WERI-Rb-1 (cell line): ENCODE measurements at regions not wholly inside any gene's neighbourhood (a gene's known extent, or its start where the extent isn't known, plus 50 kb on each side); places are given as distances from the start of the nearest gene placed in this dataset.

ENCODE experiments used
- DNase-seq: peaks from one replicate; pipeline ENCODE4 v3.0.0-alpha.2; 2020
- H3K27ac ChIP-seq: fragments of 250-450 bp; sonication (Bioruptor Pico); 2 replicates; pipeline ENCODE4 v1.5.1; 2020; ENCODE audit warnings: mild to moderate bottlenecking, moderate library complexity
- H3K27me3 ChIP-seq: fragments of 250-450 bp; sonication (Bioruptor Pico); 2 replicates; pipeline ENCODE4 v1.5.1; 2021; ENCODE audit warnings: mild to moderate bottlenecking, low read depth, moderate library complexity; ENCODE audit not compliant: insufficient read depth, severe bottlenecking
- H3K36me3 ChIP-seq: fragments of 250-450 bp; sonication (Bioruptor Pico); 2 replicates; pipeline ENCODE4 v1.5.1; 2020; ENCODE audit warnings: mild to moderate bottlenecking, moderate library complexity
- H3K4me3 ChIP-seq: 2 replicates; pipeline ENCODE4 v1.5.1; 2011; ENCODE audit warnings: low read depth, mild to moderate bottlenecking, control low read depth, low read length
- H3K9me3 ChIP-seq: fragments of 250-450 bp; sonication (Bioruptor Pico); 2 replicates; pipeline ENCODE4 v1.5.1; 2021; ENCODE audit warnings: mild to moderate bottlenecking, moderate library complexity; ENCODE audit not compliant: severe bottlenecking
- TF ChIP-seq, protein P1 (sequence below): IDR thresholded peaks from 2 replicates; pipeline ENCODE4 v1.5.1; 2011; ENCODE audit warnings: low read depth, mild to moderate bottlenecking, control low read depth, inconsistent platforms, low read length

DNA sequence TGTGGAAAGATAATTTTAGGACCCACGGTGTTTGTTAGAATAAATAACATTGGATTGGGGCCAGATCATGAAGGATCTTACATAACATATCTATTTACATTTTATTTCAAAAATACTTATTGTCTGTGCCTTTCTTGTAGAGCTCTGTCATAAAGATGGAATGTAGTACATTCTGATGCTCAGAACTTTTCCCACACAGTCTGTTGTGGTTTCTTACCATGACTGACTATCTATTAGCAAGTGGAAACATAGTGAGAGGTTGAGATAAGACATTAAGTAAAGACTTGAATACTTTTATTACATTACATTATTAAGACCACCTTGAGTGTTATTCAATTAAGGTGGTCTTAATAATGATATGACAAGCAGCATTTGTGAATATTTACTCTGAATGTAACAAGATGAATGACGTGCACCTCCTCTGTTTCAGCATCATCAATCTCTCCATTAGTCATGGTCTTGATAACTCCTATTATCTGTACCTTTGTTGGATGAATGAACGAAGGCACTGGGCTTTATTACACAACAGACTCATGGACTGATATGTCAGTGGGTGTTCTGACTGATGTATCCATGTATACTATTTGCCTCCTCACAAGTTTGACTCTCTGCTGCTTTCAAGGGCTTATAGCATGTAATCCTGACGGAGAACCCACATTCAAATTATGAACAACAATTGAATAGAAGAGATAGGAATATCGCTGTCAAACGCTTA is 883.0 kb upstream of the FLRT2 start:
- Histone ChIP-seq H3K27ac (no peak overlapping the region), H3K9me3 (no peaks in the 10 kb centered on the region), H3K4me3 (no peak overlapping the region), H3K36me3 (no peaks in the 10 kb centered on the region), H3K27me3 (no peaks in the 10 kb centered on the region)
- no peak for DNase-seq
- TF ChIP-seq, protein P1, sequence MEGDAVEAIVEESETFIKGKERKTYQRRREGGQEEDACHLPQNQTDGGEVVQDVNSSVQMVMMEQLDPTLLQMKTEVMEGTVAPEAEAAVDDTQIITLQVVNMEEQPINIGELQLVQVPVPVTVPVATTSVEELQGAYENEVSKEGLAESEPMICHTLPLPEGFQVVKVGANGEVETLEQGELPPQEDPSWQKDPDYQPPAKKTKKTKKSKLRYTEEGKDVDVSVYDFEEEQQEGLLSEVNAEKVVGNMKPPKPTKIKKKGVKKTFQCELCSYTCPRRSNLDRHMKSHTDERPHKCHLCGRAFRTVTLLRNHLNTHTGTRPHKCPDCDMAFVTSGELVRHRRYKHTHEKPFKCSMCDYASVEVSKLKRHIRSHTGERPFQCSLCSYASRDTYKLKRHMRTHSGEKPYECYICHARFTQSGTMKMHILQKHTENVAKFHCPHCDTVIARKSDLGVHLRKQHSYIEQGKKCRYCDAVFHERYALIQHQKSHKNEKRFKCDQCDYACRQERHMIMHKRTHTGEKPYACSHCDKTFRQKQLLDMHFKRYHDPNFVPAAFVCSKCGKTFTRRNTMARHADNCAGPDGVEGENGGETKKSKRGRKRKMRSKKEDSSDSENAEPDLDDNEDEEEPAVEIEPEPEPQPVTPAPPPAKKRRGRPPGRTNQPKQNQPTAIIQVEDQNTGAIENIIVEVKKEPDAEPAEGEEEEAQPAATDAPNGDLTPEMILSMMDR: no peak

DNA sequence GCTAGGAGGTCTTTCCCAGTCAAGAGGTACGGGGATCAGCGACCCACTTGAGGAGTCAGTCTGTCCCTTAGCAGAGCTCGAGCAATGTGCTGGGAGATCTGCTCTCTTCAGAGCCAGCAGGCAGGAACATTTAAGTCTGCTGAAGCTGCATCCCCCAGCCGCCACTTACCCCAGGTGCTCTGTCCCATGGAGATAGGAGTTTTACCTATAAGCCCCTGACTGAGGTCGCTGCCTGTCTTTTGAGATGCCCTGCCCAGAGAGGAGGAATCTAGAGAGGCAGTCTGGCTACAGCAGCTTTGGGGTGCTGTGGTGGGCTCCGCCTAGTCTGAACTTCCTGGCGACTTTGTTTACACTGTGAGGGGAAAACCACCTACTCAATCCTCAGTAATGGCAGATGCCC is 874.9 kb upstream of the FLRT2 start:
- no peak overlapping the region for H3K27ac ChIP-seq
- TF ChIP-seq, protein P1: no peak
- no peak for DNase-seq
- no peaks in the 10 kb centered on the region for H3K27me3 ChIP-seq
- H3K4me3 ChIP-seq: no peak overlapping the region
- no peaks in the 10 kb centered on the region for H3K36me3 ChIP-seq
- H3K9me3 ChIP-seq: no peaks in the 10 kb centered on the region

DNA sequence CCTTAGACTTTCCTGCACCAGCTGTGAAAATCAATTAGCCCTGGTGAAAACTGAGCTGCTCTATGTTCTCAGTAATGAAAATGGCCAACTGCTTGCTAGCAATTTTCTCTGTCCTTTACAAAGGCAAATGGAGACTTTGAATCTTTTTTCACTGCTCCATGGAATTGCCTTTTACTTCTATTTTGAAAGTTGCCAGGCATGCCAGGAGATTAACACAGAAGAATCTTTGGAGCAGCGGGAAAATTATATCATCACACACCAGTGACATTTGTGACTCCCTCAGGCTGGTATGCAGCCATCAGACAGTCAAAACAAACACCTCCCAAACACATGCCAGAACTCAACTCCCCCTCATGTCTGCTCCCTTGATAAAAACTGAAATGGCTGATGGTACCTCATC is 872.0 kb upstream of the FLRT2 start:
- Histone ChIP-seq H3K4me3 (no peak overlapping the region), H3K27ac (no peak overlapping the region), H3K36me3 (no peaks in the 10 kb centered on the region), H3K27me3 (no peaks in the 10 kb centered on the region), H3K9me3 (no peaks in the 10 kb centered on the region)
- DNase-seq: no peak
- TF ChIP-seq, protein P1: no peak

DNA sequence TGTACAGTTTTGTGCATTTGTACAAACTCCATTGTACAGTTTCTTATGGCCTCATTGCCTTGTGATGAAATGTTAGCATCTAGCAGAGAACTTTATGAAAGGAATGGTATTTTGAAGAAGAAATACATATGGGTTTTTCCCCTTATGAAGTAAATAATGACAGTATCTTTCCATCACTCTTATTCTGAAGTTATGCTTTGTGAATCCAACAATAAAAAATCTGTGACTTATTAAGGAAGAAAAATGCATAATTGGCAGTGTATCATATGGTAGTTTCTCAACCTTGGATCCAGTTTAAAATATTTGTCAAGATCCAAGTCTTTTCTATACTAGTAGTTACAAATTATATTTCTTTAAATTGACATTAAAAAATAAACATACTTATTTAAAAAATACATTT is 859.1 kb upstream of the FLRT2 start:
- Histone ChIP-seq H3K4me3 (no peak overlapping the region), H3K27me3 (no peaks in the 10 kb centered on the region), H3K27ac (no peak overlapping the region), H3K9me3 (no peaks in the 10 kb centered on the region), H3K36me3 (no peaks in the 10 kb centered on the region)
- DNase-seq: no peak
- TF ChIP-seq, protein P1: no peak

DNA sequence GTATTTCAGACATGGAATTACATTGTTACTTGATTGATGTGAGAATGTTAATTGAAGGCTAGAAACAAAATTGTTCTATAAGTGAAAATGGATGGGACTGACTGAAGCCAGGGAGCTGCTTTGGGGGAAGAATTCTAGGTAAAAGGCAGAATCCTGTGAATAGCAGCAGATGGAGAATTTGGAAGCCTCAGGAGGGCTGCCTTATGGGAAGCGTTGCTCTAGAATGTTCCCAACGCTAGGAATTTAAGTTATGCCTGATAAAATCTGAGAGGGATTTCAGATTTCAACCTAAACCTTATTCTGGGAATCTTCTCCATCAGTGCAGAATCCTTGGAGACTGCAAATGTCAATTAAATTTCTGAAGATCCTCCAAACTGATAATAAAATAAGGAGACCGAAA is 858.2 kb upstream of the FLRT2 start:
- Histone ChIP-seq H3K27me3 (no peaks in the 10 kb centered on the region), H3K4me3 (no peak overlapping the region), H3K9me3 (no peaks in the 10 kb centered on the region), H3K36me3 (no peaks in the 10 kb centered on the region), H3K27ac (no peak overlapping the region)
- no peak for DNase-seq
- TF ChIP-seq, protein P1: no peak

DNA sequence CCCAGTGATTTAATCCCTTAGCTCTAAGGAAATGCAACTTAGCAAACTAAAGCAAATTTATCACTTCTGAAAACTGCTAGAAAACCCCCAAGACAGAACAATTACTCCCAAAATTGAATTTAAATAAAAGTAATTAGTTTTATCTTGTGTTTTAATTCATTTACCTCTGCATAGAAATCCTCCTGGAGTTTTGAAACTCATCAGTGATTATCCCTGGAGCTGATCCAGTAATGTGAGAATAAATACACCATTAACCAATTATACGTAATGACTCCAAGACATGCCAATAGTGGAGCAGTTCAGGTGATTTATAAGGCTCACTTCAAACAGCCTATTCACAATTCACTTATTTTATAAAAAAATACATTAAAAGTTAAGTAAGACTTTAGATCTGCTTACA is 855.3 kb upstream of the FLRT2 start:
- no peaks in the 10 kb centered on the region for H3K9me3 ChIP-seq
- H3K27ac ChIP-seq: no peak overlapping the region
- no peaks in the 10 kb centered on the region for H3K27me3 ChIP-seq
- no peaks in the 10 kb centered on the region for H3K36me3 ChIP-seq
- TF ChIP-seq, protein P1: no peak
- no peak overlapping the region for H3K4me3 ChIP-seq
- no peak for DNase-seq
